Hepatocyte (in vitro differentiated cells): ENCODE measurements at regions not wholly inside any gene's neighbourhood (a gene's known extent, or its start where the extent isn't known, plus 50 kb on each side); places are given as distances from the start of the nearest gene placed in this dataset.

ENCODE experiments used
- CTCF ChIP-seq: fragments of 200-600 bp; sonication (generic); IDR thresholded peaks from 2 replicates; pipeline ENCODE4 v1.5.1; 2016; ENCODE audit warnings: antibody characterized with exemption, mild to moderate bottlenecking; ENCODE audit not compliant: poor library complexity
- EZH2 ChIP-seq: fragments of 200-600 bp; sonication (generic); IDR thresholded peaks from 2 replicates; pipeline ENCODE4 v1.6.1; 2016; ENCODE audit warnings: antibody characterized with exemption, mild to moderate bottlenecking, borderline replicate concordance
- EZH2phosphoT487 ChIP-seq: fragments of 200-600 bp; sonication (generic); IDR thresholded peaks from one replicate; pipeline ENCODE4 v1.6.1; 2018; ENCODE audit warnings: antibody characterized with exemption, mild to moderate bottlenecking, low read depth, moderate library complexity; ENCODE audit not compliant: unreplicated experiment, severe bottlenecking

GRCh38 chr1:11364170-11364569 lies 91.2 kb downstream of the UBIAD1 start:
- TF ChIP-seq CTCF, result peak; percentile 4
- TF ChIP-seq EZH2, result no peak
- TF ChIP-seq EZH2phosphoT487, result no peak
